Tibial nerve (tissue), 4 donors: ENCODE measurements at regions not wholly inside any gene's neighbourhood (a gene's known extent, or its start where the extent isn't known, plus 50 kb on each side); places are given as distances from the start of the nearest gene placed in this dataset.

Experiments used
- CTCF ChIP-seq, 5 experiments: fragments of 200-600 bp in 3 of 5; fragments of 450-650 bp in 2 of 5; sonication (generic) in 3 of 5; IDR thresholded peaks; one replicate each; pipeline ENCODE4 v1.5.1; 2016 to 2019; ENCODE audit warnings: antibody characterized with exemption in 5 of 5, mild to moderate bottlenecking in 3 of 5, moderate library complexity in 2 of 5
- EP300 ChIP-seq, 2 donors: sonication (generic); formaldehyde crosslinking; IDR thresholded peaks; one replicate each; pipeline ENCODE4 v1.6.1; 2017; ENCODE audit warnings: antibody characterized with exemption in 2 of 2, mild to moderate bottlenecking in 1 of 2

- no peak for TF ChIP-seq EP300 (IDR thresholded peaks at IDR 0.05)
- TF ChIP-seq CTCF (IDR thresholded peaks at IDR 0.05) = no peak
Observed at GRCh38 chr5:93220431-93220830, 360.6 kb downstream of the NR2F1-AS1 start.
